HG03196 (cell line): ENCODE measurements at regions not wholly inside any gene's neighbourhood (a gene's known extent, or its start where the extent isn't known, plus 50 kb on each side); places are given as distances from the start of the nearest gene placed in this dataset.
"Not testable (repeated sequence)": the region's sequence is repeated elsewhere in the genome, so short reads cannot be mapped to it uniquely, and the experiment has no call there.

Source experiments
- ATAC-seq: cut with Tn5 transposase; IDR thresholded peaks from one replicate; pipeline ENCODE4 v1.9.1; 2021; ENCODE audit not compliant: unreplicated experiment

DNA sequence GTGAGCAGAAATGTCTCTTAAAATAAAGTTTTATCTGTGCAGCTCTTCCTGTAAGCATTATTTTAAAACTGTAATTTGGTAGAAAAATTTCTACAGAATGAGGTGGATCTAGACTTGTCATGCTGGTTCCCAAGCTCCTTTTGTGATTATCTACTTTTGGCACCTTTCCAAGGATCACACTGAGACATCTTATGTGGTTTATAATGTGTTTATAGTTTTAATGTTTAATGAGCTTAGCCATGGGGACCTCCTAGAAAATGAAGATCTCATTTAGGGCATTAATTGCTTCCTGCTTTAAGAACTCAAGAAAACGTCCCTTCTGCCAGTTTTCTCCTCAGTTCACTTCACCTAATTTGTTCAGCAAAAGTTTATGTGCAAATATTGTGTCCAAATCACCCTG, 468.4 kb downstream of the SUCLG1 start:
- no peak for ATAC-seq

DNA sequence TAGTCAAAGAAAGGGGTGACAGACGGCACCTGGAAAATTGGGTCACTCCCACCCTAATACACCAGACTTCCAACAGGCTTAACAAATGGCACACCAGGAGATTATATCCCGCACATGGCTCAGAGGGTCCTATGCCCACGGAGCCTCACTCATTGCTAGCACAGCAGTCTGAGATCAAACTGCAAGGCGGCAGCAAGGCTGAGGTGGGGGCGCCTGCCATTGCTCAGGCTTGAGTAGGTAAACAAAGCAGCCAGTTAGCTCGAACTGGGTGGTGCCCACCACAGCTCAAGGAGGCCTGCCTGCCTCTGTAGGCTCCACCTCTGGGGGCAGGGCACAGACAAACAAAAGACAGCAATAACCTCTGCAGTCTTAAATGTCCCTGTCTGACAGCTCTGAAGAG, 482.5 kb downstream of the SUCLG1 start:
- not testable (repeated sequence) for ATAC-seq

DNA sequence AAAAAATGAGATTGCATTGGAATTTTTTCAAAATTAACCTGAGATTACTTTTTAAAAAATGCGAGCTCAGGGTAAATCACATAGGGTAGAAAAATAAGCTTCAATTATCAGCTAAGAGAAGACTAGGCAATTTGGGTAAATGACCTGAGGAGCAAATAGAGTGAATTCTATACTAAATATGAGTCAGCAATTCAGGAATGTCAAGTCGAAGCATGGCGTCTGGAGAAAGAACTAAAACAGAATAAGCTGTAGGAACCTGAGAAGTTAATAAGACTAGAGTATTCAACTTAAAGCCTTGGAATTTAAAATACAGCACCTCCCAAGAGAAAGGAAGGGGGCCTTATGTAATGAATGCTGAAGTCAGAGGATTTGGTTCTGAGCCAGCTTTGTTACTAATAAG, 487.0 kb downstream of the SUCLG1 start:
- no peak for ATAC-seq

DNA sequence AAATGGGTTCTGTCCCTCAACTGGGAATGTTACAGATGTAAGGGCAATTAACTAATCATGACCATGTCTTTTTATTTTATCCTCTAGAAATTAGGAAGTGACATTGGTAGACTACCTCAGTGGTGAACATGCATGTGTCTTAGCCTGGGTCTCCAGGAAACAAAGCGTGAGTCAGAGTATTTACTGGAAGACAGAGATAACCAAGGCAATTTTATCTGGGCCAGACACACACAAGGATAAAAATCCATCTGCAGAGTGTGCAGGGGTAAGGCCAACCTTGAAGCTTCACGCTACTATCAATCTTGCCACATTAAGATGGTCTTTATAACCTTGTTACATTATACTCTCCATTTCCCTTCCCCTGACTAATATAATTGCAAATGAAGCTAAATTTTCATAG, 487.5 kb downstream of the SUCLG1 start:
- ATAC-seq = no peak

- no peak for ATAC-seq
These were observed 488.7 kb downstream of the SUCLG1 start for GRCh38 chr2:83970217-83970929.

GRCh38 chr2:83969085-83969484, 490.0 kb downstream of the SUCLG1 start:
- ATAC-seq = no peak

DNA sequence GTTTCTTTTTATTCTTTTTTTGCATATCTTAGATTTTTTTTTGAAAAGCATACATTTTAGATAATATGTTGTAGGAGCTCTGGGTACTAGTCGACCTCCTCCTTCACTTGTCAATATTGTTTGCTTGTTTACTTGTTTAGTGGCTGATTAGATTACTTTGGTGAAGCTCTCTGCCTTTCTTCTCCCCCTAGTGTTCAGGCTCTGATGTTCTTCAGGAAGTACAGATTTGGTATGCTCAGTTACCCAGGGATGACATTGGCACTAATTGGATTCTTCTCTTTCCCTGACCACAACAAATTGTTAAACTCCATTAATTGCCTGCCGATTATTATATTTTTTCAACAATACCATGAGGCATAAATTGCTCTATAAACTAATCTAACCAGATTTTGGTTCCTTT, 491.2 kb downstream of the SUCLG1 start:
- no peak for ATAC-seq

DNA sequence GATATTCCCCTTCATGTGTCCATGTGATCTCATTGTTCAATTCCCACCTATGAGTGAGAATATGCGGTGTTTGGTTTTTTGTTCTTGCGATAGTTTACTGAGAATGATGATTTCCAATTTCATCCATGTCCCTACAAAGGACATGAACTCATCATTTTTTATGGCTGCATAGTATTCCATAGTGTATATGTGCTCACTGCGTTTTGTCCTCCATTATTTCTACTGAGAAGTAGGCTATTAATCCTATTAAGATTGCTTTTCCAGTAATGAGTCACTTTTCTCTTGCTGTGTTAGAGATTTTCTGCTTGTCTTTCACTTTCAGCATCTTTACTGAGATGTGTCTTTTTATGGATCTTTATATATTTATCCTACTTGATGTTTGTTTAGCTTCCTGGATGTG, 492.1 kb downstream of the SUCLG1 start:
- ATAC-seq = not testable (repeated sequence)

- ATAC-seq = no peak
These were observed 497.6 kb downstream of the SUCLG1 start for GRCh38 chr2:83961512-83961911.

DNA sequence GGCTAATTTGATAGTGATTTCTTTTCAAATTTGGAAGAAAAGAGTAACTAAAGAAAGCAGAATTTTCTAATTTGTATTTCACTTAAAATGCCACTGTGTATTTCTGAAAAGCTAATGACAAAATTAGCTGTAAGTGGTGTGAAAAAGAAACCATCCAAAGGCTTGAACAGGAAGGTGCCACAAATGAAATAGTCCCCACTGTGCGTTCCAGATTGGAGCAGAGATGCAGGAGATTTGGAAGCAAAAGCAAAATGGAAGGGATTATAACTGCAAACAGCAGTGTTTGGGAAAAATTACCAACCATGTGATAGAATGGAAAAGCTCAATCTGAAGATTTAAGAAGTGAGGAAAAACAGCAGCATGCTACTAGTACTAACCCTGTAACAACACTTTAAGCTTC, 498.7 kb downstream of the SUCLG1 start:
- no peak for ATAC-seq

GRCh38 chr2:83959266-83959665, 499.8 kb downstream of the SUCLG1 start:
- no peak for ATAC-seq

GRCh38 chr2:83956991-83957390, 502.1 kb downstream of the SUCLG1 start:
- ATAC-seq = no peak

DNA sequence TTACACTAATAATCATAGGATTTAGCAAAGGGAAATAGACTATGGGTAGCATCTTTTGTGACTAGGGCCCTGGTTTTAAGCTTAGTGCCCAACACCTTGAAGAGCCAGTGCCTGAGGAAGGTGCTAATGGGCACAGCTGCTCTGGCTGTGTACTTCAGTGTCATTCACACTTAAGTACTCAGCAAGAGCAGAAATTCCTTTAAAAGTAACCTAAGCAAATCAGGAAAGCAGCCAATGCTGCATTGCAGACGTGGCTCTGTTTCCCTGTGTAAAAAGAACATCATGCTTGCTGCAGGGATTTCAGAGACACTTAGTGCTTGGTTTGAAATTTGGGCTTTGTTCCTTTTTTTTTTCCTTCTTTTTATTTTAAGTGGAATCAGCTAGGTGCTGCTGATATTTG, 505.4 kb downstream of the SUCLG1 start:
- no peak for ATAC-seq

DNA sequence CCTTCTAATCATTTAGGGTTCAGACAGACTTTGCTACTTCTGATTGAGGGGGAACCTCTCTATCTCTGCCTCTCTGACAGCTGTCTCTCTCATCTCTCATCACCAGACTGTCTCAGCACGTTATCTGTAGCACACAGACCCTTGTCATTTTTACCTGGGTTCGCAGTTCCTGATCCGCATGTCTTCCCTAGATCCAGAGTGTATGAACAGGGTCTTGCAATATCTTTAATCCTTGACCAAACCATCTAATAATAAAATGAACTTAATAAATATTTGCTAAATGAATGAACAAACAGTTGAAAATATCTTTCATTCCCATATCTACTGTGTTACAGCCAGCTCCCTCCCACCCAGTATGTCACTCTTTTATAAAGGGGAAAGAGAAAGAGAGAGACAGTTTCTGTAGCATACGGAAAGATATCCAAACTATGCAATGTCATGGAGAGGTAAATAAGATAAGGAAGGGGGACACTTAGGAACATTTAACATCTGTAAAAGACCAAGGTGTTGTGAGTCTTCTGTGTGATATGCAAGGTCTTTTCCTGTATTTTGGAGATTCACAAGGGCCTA, 507.6 kb downstream of the SUCLG1 start:
- no peak for ATAC-seq

DNA sequence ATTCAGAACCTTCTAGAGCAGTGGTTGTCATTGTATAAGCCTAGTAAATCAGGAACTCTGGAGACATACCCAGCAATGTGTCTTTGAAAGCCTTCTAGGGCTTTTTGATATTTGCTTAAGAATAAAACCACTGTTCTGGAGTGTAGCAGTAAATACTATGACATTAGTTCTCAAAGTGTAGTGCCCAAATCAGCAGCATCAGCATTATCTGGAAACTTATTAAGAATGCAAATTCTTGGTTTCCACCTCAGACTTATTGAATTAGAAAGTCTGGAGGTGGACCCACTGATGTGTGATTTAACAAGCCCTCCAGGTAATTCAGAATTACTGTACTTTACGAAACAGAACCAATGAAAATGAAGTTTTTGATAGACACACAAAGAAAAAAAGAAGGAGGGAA, 509.7 kb downstream of the SUCLG1 start:
- no peak for ATAC-seq

DNA sequence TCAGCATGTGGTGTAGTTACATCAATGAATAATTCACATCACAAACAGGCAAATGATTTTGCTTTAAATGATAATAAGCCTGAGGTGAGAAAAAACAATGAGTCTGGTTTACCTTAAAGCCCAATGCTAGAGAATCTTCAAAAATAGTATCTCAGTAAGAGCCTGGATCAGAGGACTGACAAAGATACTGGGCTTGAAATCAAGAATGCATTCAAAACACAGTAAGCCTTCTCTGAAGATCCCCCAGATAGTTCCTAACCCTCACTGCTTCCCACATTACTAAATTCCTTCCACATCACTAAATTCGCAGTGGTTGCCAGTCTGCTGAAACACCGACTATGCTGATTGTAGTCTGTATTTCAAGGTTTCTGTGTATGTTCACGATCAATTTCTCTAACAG, 514.9 kb downstream of the SUCLG1 start:
- no peak for ATAC-seq

DNA sequence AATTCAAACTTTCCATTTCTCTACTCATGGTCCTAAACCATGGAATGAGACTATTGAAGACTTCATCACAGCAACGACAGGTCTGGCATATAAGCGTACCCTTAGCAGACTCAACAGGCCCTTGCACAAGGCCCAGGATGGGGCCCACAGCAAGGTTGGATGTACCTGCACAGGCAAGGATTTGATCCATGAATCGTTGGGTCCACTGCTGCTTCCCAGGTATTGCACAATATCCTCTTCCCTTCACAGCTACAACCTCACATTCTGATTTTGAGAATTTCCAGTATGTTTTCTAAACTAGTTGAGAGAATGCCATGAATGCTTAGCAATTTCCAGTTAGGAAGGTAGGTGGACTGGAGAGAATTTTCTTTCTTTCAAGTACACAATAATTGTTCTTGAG, 515.8 kb downstream of the SUCLG1 start:
- no peak for ATAC-seq

GRCh38 chr2:83941886-83942285, 517.2 kb downstream of the SUCLG1 start:
- no peak for ATAC-seq

- ATAC-seq = no peak
These were observed 525.3 kb downstream of the SUCLG1 start for GRCh38 chr2:83933749-83934148.

- no peak for ATAC-seq
These were observed 535.5 kb downstream of the SUCLG1 start for GRCh38 chr2:83923531-83923930.

DNA sequence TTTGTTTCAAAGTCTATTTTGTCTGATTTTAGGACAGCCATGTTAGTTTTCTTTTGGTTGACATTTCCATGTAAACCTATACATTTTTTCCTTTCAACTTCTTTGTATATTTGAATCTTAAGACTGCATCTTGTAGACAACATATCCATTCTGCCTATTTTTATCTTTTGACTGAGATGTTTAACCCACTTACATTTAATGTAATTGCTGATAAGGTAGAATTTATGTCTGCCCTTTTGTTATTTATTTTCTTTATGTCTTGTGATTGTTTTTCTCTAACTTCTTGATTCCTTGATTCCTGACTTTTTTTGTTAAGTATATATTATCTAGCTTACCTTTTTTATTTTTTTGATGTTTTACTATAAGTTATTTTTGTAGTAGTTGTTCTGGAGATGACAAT, 542.5 kb downstream of the SUCLG1 start:
- no peak for ATAC-seq

- ATAC-seq = no peak
These were observed 543.7 kb downstream of the SUCLG1 start for GRCh38 chr2:83915381-83915780.

GRCh38 chr2:83908750-83909149, 550.3 kb downstream of the SUCLG1 start:
- ATAC-seq = no peak
